Stimulated activated naive CD4-positive, alpha-beta T cell (primary cell): ENCODE measurements at regions not wholly inside any gene's neighbourhood (a gene's known extent, or its start where the extent isn't known, plus 50 kb on each side); places are given as distances from the start of the nearest gene placed in this dataset.
"Not testable (repeated sequence)": the region's sequence is repeated elsewhere in the genome, so short reads cannot be mapped to it uniquely, and the experiment has no call there.

Experiments
- DNase-seq, 6 experiments: peaks; one replicate each; lab custom pipeline; 2025; lab: John Stamatoyannopoulos, UW

DNA sequence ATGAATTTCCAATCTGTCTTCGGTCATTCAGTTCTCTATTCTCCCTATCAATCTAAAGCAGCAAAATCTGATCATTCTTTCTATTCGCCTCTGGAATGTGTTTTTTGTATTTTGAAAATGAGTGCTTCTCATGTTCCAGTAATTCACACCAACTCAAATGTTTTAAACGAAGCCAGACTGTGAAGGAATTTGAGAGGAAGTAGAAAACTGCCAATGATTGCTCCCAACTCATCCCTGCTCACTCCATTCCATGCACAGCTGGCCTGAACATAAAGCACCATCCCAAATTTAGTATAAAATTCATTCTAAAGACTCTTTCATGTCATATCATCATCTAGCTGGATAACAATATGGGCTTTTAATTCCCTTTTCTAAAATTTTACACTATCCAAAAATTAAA, 123.8 kb downstream of the DUSP6 start:
- no peak for DNase-seq

DNA sequence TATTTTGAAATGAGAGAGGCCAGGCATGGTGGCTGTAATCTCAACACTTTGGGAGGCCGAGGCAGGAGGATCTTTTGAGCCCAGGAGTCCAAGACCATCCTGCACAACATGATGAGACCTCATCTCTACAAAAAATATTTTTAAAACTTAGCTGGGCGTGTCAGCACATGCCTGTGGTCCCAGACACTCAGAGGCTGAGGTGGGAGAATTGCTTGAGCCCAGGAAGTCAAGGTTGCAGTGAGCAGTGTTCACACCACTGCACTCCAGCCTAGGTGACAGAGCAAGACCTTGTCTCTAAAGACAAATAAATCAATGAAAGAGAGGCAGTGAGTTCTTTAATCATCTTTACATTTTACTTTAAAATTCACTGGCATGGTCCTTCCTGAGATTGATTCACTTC, 124.5 kb downstream of the DUSP6 start:
- no peak for DNase-seq

DNA sequence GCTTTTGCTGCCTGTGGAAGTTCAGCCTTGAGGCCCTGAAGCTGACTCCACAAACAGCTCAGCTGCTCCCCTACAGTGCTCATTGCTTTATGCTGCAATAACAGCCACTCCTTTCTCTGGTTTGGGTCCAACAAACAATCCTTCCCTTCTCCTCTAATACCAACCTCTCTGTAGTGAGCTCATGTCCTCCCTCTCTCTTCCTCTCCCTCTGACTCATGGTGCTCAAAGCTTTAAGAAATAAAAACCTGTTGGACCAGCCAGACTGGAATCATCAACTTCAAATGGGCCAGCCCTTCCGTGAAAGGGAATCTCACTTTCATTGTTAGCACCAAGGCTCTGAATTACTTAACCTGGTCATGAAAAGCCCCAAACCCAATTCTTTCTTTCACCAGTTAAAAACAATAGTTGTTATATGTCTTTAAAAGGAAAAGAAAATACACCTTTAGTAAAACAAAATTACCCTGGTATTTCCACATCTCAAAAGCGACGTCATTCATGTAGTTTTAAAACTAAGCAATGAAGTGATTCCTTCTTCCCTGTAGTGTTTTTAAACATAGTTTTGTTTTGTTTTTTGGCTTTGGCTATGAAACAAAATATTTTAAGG, 126.4 kb downstream of the DUSP6 start:
- DNase-seq = no peak

DNA sequence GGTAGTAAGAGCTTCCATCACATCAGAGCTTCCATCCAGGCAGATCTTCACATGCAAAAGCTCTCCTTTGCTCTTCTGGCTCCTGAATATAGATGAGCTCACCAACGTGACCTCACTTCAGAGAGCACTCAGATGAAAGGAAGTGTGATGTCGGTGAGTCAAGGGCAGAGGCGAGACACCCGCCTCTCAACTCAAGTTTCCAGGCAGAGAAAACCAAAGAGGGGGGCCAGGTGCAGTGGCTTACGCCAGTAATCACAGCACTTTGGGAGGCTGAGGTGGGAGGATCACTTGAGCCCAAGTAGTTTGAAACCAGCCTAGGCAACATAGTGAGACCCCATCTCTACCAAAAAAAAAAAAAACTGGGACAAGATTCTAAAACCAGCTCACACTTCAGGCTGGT, 126.9 kb downstream of the DUSP6 start:
- peak; percentile 22 to 61 (median 44) for DNase-seq

GRCh38 chr12:89222580-89222979, 129.7 kb downstream of the DUSP6 start:
- not testable (repeated sequence) for DNase-seq

DNA sequence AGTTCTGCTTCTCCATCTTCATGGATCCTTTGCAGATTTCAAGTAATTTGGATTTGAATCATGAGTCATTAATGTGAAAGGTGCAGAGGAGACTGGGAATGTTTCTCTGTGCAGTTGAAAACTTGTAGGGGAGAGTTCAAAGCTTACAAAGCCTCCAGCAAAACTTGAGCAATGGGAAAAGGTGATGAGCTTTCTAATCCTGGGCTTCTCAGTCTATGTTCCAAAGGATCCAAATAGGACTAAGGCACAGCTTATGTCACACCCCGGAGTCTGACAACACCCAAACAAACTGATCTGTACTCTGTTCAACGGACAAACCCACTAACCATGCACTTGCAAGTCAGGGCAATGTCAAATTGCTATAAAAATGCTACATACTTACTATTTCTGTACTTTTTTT, 134.8 kb downstream of the DUSP6 start:
- DNase-seq = no peak

- DNase-seq = no peak
These were observed 135.9 kb downstream of the DUSP6 start for GRCh38 chr12:89216211-89216952.

DNA sequence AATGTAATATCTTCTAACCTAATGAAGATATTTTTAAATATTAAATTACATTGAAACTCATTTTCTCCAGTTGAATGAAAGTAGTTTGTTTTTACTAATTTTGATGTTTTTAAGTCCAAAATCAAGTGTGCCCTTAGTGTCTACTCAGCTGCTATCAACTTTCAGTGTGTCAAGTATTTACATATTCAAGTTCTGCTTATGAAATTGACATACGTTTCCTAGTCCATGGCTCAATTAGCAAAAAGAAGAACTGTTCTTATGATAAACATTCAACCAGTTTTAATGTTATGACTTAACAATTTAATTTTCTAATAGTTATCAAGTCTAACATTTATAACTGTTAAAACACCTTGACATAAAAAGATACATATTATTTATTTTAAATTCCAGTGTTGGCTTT, 137.1 kb downstream of the DUSP6 start:
- no peak for DNase-seq

- DNase-seq = no peak
These were observed 138.6 kb downstream of the DUSP6 start for GRCh38 chr12:89213747-89214146.

- DNase-seq = no peak
These were observed 139.2 kb downstream of the DUSP6 start for GRCh38 chr12:89213139-89213538.

DNA sequence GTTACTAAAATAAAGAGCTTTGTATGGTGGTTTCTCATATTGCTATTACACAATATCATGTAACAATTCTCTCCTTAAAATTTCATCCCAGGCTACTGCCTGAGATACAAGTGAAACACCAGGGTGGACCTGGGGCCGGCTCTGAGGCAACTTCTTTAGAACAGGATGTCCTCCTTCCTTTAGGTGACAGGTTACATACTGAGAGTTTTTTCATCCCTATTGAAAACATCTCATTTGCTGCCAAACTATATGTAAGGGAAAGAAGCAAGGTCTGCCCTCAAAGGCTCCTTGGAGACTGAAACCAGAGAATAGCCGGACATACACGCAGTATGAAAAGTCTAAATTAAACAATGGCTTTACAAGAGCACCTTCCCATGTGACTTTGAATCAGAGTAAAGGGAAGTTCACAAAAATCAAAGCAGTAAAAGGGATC, 139.9 kb downstream of the DUSP6 start:
- peak in 1 of 6 experiments; percentile 5 for DNase-seq

GRCh38 chr12:89211456-89211855, 140.8 kb downstream of the DUSP6 start:
- no peak for DNase-seq

GRCh38 chr12:89210277-89210676, 142.0 kb downstream of the DUSP6 start:
- DNase-seq = no peak

DNA sequence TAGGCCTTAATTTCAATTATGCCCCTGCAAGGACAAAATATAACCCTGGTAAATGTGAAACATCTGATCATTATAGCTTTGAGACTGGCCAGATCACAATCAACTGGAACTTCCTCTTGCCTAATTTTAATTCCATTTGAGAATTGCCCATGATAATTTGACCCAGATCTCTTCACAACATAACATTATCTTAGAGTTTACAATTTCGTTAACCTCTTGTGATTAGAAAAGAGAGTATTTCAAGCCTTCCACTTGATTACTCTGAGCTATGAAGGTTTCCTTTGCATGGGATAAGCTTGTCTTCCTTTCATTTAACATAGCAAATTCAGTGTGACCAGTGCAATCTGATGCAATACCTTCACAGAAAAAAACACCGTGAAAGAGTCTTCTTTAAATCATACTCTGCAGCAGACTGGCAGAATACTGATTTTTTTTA, 143.6 kb downstream of the DUSP6 start:
- DNase-seq = no peak

- DNase-seq = no peak
These were observed 145.9 kb downstream of the DUSP6 start for GRCh38 chr12:89206390-89206789.

GRCh38 chr12:89205517-89205916, 146.8 kb downstream of the DUSP6 start:
- DNase-seq = no peak

DNA sequence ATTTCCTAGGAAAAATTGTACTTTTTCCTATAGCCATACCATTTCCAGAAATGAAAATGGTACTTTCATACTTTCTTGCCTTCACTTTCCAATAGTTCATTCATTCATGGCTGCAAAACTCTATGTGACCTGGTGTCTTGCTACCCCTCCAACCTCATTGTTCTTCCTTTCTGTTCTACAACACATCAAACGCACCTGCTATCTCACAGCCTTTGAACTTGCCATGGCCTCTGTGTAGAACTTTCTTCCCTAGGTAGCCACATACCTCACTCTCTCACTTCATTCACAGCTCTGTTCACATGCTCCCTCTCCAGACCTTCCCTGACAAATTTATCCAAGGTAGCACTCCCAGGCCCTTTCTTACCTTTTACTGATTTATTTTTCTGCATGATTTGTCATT, 149.2 kb downstream of the DUSP6 start:
- no peak for DNase-seq

DNA sequence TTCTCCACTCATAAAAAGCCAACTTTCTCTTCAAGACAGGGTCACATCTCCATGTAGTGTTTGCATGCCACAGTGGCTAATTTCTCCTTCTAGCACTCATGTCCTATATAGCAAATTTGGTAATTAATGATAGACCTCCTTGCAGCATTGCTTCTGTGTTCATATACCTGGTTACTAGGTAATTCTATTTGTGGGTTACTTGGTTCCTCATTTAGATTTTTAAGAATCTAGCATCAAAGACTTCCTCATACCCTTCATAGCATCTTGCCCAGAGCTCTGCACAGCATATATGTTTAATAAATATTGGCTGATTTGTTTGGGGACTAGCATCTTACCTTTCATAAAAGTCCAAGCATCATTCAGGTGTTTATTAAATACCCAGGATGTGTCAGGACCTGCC, 152.1 kb downstream of the DUSP6 start:
- DNase-seq = no peak

- DNase-seq = no peak
These were observed 156.8 kb downstream of the DUSP6 start for GRCh38 chr12:89195470-89195869.

GRCh38 chr12:89194683-89195082, 157.6 kb downstream of the DUSP6 start:
- DNase-seq = no peak

DNA sequence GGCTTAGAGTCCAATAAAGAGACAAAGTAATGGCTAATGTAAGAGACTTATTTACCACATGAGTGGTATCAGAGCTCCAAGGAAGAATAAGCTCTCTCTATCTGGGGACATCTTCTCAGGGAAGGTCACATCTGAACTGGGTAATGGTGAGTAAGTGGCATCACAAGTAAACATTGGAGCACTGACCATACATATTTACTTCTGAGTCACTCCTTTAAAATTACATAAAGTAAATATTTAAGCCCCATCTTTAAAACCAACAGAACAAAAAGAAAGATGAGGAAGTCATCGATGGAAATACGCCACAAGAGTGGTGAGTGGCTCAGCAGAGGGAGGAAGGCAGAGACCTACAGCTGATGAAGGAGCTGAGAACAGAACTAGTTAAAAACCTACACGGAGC, 159.9 kb downstream of the DUSP6 start:
- no peak for DNase-seq

DNA sequence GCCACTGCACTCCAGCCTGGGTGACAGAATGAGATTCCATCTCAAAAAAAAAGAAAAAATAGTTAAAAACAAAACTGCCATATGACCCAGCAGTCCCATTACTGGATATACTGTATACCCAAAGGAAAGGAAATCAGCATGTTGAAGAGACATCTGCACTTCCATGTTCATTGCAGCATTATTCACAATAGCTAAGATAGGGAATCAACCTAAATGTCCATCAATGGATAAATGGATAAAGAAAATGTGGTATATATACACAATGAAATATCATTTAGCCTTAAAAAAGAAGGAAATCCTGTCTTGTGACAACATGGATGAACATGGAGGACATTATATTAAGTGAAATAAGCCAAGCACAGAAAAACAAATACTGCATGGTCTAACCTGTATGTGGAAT, 160.7 kb downstream of the DUSP6 start:
- not testable (repeated sequence) for DNase-seq

DNA sequence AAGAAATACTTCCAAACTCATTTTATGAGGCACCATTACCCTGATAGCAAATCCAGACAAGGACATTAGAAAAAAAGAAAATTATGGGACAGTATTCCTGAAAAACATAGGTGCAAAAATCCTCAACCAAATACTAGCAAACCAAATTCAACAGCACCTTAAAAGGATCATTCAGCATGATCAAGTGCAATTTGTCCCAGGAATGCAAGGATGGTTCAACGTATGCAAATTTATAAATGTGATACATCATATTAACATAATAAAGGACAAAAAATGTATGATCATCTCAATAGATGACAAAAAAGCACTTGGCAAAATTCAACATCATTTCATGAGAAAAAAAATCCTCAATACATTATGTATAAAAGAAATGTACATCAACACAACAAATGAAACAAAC, 162.9 kb downstream of the DUSP6 start:
- peak in 1 of 6 experiments; percentile 2 for DNase-seq

DNA sequence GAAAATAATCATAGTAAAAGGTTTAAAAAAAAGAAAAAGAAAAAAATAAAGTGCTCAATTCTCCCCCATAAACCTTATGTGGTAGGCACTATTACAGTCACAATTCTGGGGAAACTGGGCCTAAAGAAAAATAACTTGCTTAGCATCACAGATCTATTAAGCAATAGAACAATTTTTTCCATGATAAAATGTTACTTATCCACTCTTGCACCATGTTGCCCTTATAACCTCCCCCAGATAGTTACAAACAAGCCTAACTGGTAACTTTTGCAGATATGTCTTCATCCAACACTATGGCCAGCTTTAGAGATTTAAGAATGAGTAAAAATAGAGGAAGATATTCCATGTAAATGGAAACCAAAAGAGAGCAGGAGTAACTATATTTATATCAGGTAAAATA, 164.8 kb downstream of the DUSP6 start:
- no peak for DNase-seq
